HEK293T (cell line): ENCODE measurements at regions not wholly inside any gene's neighbourhood (a gene's known extent, or its start where the extent isn't known, plus 50 kb on each side); places are given as distances from the start of the nearest gene placed in this dataset.

Experiments
- CTCF ChIA-PET: fragments of 350-600 bp; formaldehyde crosslinking; extraction: SDS; loops from one replicate; lab custom pipeline; 2021; ENCODE audit warnings: antibody characterized with exemption, inconsistent platforms; lab: Yijun Ruan, JAX
- POLR2A ChIA-PET: fragments of 350-600 bp; formaldehyde crosslinking; extraction: SDS; loops from one replicate; lab custom pipeline; 2020; ENCODE audit warnings: antibody characterized with exemption, inconsistent platforms; lab: Yijun Ruan, JAX
- DNase-seq: peaks from one replicate; pipeline ENCODE4 v3.0.0; 2012; ENCODE audit warnings: mixed read lengths; ENCODE audit errors: extremely low spot score
- ARNT ChIP-seq: fragments of 450-650 bp; IDR thresholded peaks from 2 replicates; pipeline ENCODE4 v1.6.1; 2017; ENCODE audit warnings: mild to moderate bottlenecking
- BHLHE40 ChIP-seq: fragments of 450-650 bp; IDR thresholded peaks from 2 replicates; pipeline ENCODE4 v1.6.1; 2016; ENCODE audit warnings: mild to moderate bottlenecking, moderate library complexity, borderline replicate concordance
- CTBP1 ChIP-seq: fragments of 450-650 bp; IDR thresholded peaks from 2 replicates; pipeline ENCODE4 v1.6.1; 2016; ENCODE audit warnings: borderline replicate concordance
- ELF4 ChIP-seq: fragments of 450-650 bp; IDR thresholded peaks from 2 replicates; pipeline ENCODE4 v1.6.1; 2017; ENCODE audit warnings: antibody characterized with exemption
- FOXA1 ChIP-seq: fragments of 450-650 bp; IDR thresholded peaks from 2 replicates; pipeline ENCODE4 v1.6.1; 2016; ENCODE audit warnings: mild to moderate bottlenecking
- FOXK2 ChIP-seq: fragments of 450-650 bp; IDR thresholded peaks from 2 replicates; pipeline ENCODE4 v1.6.1; 2016; ENCODE audit warnings: mild to moderate bottlenecking
- FOXM1 ChIP-seq: fragments of 450-650 bp; IDR thresholded peaks from 2 replicates; pipeline ENCODE4 v1.6.1; 2017; ENCODE audit warnings: mild to moderate bottlenecking, borderline replicate concordance
- HDGF ChIP-seq: fragments of 450-650 bp; IDR thresholded peaks from 2 replicates; pipeline ENCODE4 v1.6.1; 2017; ENCODE audit warnings: antibody characterized with exemption, borderline replicate concordance
- L3MBTL2 ChIP-seq: fragments of 450-650 bp; conservative IDR thresholded peaks from 2 replicates; pipeline ENCODE4 v1.6.1; 2016; ENCODE audit warnings: mild to moderate bottlenecking
- LEF1 ChIP-seq: fragments of 450-650 bp; IDR thresholded peaks from 2 replicates; pipeline ENCODE4 v1.6.1; 2017; ENCODE audit warnings: mild to moderate bottlenecking, borderline replicate concordance
- NFRKB ChIP-seq: fragments of 450-650 bp; IDR thresholded peaks from 2 replicates; pipeline ENCODE4 v1.6.1; 2016; ENCODE audit warnings: mild to moderate bottlenecking, moderate library complexity
- PKNOX1 ChIP-seq: fragments of 450-650 bp; IDR thresholded peaks from 2 replicates; pipeline ENCODE4 v1.6.1; 2016
- SP1 ChIP-seq: fragments of 450-650 bp; IDR thresholded peaks from 2 replicates; pipeline ENCODE4 v1.6.1; 2017
- SUZ12 ChIP-seq: fragments of 450-650 bp; IDR thresholded peaks from 2 replicates; pipeline ENCODE4 v1.6.1; 2016; ENCODE audit warnings: mild to moderate bottlenecking
- TARDBP ChIP-seq: fragments of 450-650 bp; IDR thresholded peaks from 2 replicates; pipeline ENCODE4 v1.6.1; 2016
- ZNF384 ChIP-seq: fragments of 450-650 bp; IDR thresholded peaks from 2 replicates; pipeline ENCODE4 v1.6.1; 2016

DNA sequence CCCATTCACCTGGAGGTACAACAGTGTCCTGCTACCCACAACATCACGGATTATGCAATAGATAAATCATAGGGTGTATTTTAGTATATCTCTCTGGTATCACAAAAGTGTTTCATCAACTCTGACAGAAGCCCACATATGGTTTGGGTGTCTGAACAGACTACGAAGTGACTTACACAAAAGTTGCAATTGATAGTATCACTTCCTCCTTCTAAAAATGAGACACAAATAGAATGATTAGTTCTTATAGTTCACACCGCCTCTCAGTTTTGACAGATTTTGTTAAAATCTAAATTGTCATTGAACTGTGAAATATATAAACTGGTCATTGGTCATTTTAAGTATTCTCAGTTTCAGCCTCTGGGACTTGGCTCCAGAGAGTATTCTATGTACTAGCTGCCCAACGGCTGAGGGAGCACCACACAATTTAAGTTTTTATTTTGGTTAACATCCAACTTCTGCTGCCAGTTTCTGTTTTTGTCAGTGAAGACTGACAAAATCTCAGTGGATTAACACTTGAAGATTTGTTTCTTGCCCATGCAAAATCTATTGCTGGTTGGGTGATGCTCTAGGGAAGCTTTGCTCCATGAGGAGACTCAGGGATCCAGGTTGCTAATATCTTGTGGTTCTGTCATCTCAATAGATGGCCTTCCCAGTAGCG, 113.8 kb upstream of the PUDP start:
- ChIA-PET CTCF (no interaction called here), POLR2A (no interaction called here)
- DNase-seq: no peak
- no peak for TF ChIP-seq LEF1
- TF ChIP-seq HDGF: no peak
- TF ChIP-seq ZNF384: no peak
- TF ChIP-seq PKNOX1: no peak
- no peak for TF ChIP-seq FOXA1
- no peak for TF ChIP-seq L3MBTL2
- TF ChIP-seq SUZ12: no peak
- no peak for TF ChIP-seq CTBP1

DNA sequence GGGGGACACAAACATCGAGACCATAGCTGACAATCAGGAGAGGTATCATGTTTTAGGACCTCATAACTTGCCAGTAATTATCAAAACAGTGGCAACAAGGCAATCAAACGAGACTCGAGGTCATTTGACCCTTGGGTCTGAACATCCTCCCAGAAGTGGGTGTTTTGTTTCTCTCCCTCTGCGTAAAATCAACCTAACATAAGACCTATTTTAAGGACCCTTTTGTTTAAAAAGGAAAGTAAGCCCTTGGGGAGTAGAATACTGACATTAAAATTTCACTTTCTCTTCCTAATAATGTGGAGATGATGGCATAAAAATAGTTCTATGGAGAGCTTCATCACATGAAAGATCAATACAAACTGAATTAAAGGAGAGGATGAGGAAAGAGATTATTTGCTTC, 106.2 kb upstream of the PUDP start:
- DNase-seq: no peak
- CTCF ChIA-PET: no interaction called here
- POLR2A ChIA-PET: no interaction called here
- TF ChIP-seq LEF1: no peak
- TF ChIP-seq FOXA1: no peak
- no peak for TF ChIP-seq ARNT
- no peak for TF ChIP-seq HDGF
- no peak for TF ChIP-seq BHLHE40
- no peak for TF ChIP-seq FOXM1
- no peak for TF ChIP-seq TARDBP
- TF ChIP-seq L3MBTL2: no peak
- no peak for TF ChIP-seq FOXK2
- no peak for TF ChIP-seq ELF4
- TF ChIP-seq CTBP1: no peak
- TF ChIP-seq NFRKB: no peak
- no peak for TF ChIP-seq SUZ12
- TF ChIP-seq ZNF384: no peak
- TF ChIP-seq SP1: no peak
- TF ChIP-seq PKNOX1: no peak

- POLR2A ChIA-PET: no interaction called here
- no peak for DNase-seq
- CTCF ChIA-PET: no interaction called here
- TF ChIP-seq SUZ12: no peak
- no peak for TF ChIP-seq TARDBP
- TF ChIP-seq PKNOX1: no peak
- TF ChIP-seq ELF4: no peak
- no peak for TF ChIP-seq HDGF
- no peak for TF ChIP-seq ZNF384
- no peak for TF ChIP-seq SP1
- no peak for TF ChIP-seq BHLHE40
- no peak for TF ChIP-seq FOXK2
- TF ChIP-seq FOXM1: no peak
- TF ChIP-seq LEF1: no peak
- TF ChIP-seq ARNT: no peak
- TF ChIP-seq NFRKB: no peak
- TF ChIP-seq CTBP1: no peak
- TF ChIP-seq FOXA1: no peak
- TF ChIP-seq L3MBTL2: no peak
These were observed 105.6 kb upstream of the PUDP start for GRCh38 chrX:7253565-7253964.

DNA sequence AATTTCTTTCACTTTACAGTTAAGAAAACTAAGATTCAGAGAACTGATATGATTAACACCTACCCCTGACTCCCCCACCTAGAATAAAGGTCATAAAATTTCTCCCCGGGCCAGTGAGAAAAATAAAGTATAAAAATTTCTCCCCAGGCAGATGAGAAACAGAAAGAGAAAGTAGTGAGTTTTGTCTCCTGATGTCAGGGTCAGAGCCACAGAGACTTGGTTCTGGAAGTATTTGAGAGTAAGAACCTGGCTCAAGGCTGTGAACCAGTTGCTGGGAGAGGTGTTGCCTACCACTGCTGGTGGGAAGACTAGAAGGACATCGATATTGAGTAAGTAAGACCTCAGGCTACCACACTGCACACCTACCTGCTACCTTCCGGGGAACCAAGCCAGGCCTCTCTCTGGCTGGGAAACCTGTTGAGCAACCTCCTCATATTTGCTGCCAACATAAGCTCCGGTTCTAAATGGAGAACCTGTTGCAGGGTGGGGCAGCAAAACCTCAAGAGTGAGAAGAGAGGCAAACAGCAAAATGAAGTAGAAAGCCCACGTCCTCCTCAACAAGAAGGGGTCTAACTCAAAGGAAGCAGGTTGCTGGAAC, 104.2 kb upstream of the PUDP start:
- CTCF ChIA-PET: no interaction called here
- no peak for TF ChIP-seq LEF1
- TF ChIP-seq SUZ12: no peak
- TF ChIP-seq FOXK2: no peak
- TF ChIP-seq ELF4: no peak
- no peak for TF ChIP-seq PKNOX1
- no peak for TF ChIP-seq CTBP1
- no peak for TF ChIP-seq NFRKB
- TF ChIP-seq HDGF: no peak
- TF ChIP-seq ZNF384: no peak
- no peak for TF ChIP-seq FOXM1
- no peak for TF ChIP-seq L3MBTL2
- TF ChIP-seq TARDBP: no peak
- TF ChIP-seq SP1: no peak
- no peak for TF ChIP-seq BHLHE40
- TF ChIP-seq ARNT: no peak
- no peak for TF ChIP-seq FOXA1
- no peak for DNase-seq
- POLR2A ChIA-PET: no interaction called here

GRCh38 chrX:7247346-7247745, 99.4 kb upstream of the PUDP start:
- DNase-seq: no peak

More at GRCh38 chrX:7247346-7247745, 99.4 kb upstream of the PUDP start:
- POLR2A ChIA-PET: no interaction called here
- TF ChIP-seq LEF1 (no peak), PKNOX1 (no peak), CTBP1 (no peak), HDGF (no peak), SUZ12 (no peak), ZNF384 (no peak), TARDBP (no peak)
- CTCF ChIA-PET: no interaction called here
